ENCODE measurements at regions not wholly inside any gene's neighbourhood (a gene's known extent, or its start where the extent isn't known, plus 50 kb on each side); places are given as distances from the start of the nearest gene placed in this dataset.
A peak's percentile ranks its signal among the peaks of the same experiment; 100 is the strongest.

DNA sequence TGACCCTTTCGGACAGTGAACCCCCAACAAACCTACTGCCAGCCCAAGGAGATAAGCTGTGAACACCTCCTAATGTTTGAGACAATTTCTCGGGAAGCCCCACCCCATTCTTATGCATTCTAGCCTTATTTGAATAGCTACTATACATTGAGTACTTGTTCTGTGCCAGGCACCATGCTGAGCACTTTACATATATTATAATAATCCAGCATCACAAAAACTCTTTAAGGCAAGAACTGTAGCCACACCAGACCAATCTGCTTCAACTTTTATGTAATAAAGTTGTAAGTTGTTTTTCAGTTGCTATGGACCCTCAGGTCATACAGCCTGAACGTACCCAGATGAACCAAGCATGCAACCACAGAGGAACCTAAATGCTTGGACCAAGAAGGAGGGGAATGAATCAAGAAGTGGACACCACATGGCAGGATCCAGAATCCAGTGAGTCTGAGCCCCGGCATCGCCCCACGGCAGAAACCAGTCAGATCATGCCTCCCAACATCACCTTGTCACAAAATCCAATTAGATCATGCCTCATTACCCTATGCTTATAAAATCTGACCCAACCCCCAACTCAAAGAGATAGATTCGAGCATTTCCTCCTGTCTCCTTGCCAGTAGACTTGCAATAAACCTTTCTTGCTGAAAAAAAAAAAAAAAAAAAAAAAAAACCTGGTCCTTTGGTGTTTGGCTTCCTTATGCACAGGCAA is 225.0 kb downstream of the QDPR start:
- DNase-seq = no peak

DNA sequence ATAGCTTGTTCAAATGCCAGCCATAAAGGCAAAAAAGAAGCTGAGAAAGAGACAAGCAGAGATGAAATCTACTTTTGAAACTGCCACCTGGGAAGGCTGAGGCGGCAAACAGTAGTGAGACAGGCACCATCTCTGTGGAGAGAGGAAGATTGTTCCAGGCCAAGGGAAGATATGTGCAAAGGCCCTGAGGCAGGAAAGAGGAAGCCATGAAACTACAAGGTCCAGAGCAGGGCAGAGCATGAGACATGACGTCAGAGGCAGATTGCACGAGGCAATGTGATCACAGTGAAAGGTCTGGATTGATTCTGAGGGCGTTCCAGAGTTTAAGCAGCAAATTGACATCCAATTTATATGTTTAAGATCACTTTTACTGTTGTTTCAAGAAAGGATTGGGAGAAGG is 226.1 kb downstream of the QDPR start:
- DNase-seq = no peak

DNA sequence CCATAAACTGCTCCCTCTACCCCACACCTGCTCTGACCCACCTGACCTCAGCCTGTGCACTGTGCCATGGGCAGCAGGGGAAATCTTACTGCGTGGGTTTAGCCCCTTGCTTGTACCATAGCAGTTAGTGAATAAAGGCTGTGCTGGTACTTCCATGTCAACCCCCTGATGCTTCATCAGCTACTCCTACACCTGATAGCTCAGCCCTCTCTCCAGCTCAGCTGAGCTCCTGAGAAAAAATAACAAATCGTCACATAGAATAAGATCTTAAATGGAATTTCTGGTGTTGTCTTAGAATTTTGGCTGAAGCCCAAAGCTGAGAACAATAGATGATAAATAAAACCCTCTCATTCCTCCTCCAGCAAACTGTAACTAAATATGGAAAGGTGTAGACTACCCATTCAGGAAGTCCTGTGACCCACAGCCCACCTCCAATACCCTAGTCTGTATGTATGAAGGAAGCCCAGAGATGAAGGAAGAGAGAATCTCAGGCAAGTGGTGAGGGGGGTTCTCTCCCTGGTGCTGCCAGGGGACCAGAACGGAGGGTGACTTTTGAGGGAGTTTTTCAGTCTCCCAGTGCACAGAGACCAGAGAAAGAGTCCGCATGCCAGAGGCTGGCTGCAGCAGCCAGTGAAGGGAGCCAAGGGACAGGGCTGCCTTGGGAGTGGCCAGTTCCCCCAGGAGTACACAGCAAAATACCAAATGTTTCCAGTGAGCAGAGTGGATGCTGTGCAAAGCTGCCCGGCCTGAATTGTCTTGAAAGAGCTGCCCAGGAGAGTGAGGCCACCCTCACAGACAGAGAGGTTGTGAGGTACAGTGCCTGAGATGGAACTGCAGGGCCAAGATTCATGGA is 227.3 kb downstream of the QDPR start:
- DNase-seq = no peak

DNA sequence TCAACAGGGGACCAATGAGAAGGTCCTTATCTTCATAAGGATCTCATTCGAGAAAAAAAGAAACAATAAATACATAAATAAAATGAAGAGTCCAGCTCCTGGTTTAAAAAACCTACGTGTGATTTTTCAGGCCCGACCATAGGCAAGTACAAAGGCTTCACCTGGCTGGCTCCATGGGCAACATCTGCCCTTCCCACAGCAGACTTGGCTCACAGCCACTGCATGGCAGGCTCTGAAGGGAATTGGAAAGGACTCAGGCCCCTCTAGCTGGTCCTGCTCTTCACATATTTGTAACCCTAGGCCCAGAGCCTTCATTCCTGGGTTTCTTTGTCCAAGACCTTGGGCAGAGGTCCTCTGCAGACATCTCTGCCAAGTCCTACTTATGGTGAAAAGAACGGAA is 228.1 kb downstream of the QDPR start:
- no peak for DNase-seq

DNA sequence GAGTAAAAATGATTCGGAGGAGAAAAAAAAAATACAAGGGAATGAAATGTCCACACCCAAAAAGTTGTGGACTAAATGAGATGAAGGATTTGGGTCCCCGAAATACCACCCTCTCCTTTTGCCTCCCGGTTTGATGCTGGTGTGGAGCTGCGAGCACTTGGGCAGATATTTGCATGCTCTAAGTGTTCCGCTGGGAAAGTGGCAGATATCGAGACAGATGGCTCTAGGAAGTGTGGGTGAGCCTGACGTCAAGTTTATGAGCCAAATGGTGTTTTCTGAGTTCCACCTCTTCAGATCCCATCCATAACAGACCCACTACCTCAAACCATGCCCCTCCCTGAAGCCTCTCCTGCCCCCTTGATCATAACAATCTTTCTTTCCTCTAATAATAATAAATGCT is 228.6 kb downstream of the QDPR start:
- no peak for DNase-seq

DNA sequence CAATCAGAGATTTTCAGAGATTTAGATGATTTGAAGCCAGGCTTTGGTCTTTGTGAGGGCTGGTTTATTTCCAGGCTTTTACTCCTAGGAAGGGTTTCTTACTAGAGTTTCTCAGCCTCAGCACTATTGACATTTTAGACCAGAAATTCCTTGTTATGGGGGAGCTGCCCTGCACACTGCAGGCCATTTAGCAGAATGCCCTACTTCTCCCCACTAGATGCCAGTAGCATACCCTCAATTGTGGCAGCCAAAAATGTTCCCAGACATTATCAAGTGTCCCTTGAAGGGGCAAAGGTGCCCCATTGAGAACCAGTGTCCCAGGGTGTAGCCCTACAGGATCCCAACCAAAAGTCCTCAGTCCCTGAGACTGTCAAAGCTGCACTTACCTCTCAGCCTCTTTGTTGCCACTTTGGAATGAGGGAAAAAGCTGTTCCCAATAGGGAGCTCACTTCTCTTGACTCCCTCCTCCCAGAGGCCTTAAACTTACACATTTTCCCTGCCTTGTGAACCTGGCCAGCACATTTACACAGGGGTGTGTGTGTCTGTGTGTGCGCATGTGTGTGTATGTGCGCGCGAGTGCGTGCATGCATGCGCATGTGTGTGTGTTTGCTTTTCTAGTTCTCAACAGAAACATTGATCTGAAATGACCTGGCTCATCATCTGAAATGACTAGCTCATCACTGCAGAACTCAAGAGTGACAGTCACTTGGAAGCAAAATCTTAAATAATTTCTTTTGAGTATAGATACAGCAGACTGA is 231.4 kb downstream of the QDPR start:
- DNase-seq = no peak

DNA sequence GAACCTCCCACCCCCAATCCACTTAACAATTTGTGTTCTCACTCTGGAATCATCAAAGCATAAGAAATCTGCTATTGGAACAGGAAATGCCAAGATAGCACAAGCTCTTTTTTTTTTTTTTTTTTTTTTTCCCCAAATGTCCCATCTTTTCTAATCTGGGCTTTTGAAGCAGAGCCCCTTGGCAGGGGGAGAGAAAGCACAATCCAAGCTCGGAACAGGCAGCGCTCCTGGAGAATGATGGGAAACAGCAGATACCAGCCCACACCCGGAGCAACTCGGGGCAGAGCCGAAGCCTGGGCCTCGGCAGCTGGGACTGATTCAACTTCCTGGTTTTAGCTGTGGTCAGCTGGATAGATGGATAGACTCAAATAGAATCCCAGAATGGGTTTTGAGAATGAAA is 235.1 kb downstream of the QDPR start:
- no peak for DNase-seq

DNA sequence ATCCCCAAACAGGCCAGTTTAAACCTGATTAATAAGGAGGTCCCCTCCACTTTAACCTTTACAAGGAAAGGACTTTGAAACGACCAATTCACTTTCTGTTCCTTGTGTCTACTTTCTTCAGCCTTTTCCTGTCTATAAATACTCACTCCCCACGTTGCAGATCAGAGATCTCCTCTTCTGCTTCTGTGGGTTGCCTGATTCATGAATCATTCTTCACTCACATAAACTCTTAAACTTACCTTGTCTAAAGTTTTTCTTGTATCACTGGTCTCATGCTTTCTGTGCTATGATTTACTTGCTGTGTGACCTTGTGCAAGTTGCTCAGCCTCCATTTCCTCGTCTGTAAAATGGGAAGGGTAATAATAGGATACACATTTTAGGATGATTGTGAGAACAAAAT is 236.1 kb downstream of the QDPR start:
- no peak for DNase-seq

DNA sequence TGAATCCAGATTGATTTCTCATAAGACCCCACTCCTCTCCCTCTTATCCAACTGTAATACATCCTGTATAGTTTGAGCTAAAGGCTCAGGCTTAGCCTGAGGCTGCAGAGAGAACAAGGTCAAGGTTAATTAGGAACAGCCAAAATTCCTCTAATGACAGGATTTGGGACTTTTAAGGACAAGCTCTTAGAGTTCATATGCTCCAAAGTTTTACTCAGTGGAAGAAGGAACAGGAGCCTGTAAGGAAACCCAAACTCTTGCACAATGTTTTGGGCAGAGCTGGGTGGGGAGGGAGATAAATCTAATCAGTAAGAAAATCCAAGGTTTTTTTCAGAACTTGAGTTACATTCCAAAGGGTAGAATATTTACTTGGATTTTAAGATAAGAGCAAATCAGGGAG is 238.8 kb downstream of the QDPR start:
- DNase-seq = peak; percentile 9

DNA sequence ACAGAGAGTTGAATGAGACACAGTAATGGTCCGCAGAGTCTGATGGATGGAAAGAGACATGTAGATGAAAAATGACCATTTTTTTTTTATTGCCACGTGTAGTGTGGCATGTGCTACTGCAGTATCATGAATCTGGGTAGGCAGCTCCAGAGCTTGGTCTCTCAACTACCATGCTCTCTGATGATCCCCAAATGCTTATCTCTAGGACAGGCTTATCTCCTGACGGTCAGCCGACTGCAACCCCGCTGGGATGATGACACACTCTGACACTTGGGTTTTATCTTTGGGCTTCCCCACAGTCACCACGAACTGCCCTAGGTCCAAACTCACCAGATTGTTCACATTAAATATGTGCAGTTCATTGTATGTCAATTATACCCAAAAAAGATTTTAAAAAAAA is 239.7 kb downstream of the QDPR start:
- DNase-seq = no peak

DNA sequence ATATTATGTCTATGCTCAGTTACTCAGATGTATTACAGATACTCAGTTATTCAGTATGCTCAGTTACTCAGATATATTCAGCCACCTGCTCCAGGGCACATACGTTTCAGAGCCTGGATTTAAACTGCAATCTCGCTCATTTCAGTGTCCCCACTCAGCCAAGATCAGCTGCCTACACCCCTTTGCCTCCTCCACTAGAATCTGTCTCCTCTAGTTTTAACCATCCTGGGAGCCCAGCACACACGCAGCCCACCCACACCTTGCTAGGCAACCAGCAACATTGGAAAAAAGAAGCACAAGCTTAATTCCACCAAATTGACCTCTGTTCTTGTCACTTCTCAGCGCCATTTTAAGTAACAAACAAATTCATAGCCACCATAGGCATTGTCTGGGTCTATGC is 246.2 kb downstream of the QDPR start:
- no peak for DNase-seq

DNA sequence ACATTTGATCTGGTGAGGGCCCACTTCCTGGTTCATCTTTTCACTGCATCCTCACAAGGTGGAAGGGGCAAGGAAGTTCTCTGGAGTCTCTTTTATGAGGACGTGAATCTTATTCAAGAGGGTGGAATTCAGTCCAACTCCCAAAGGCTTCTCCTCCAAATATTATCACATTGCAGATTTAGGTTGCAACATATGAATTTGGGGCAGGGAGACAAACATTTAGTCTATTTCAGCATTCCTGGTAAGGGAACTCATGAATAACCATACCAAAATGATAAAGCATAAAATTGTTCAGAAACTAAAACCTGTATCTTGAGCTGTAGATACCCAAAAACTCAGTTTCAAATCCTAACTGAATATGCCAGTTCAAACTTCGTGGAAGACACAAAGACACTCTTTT is 246.8 kb downstream of the QDPR start:
- no peak for DNase-seq

DNA sequence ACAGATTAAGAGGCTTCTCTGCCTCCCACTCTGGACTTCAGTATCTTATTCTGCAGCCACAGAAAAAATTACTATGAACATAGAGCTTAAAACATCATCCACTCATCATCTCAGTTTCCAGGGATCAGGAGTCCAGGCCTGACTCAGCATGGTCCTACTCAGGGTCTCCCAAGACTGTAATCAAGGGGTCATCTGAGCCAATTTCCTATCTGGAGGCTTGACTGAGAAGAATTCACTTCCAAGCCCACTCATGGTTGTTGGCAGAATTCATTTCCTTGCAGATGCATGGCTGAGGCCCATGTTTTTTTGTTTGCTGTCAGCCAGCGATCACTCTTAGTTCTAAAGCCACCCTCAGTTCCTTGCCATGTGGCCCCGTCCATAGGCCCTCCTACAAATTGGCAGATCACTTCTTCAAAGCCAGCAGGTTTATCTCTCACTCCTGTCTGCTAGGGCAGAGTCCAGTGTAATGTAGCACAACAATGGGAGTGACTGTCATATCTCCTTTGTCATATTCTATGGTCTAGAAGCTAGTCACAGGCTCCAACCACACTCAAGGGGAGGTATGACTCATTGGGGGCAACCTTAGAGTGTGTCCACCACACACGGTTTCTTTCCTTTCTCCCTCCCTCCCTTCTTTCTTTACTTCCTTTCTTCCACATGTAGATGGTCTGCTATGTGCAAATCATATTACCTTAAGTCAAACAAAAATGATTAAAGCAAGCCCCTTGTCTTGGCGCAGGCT is 251.6 kb downstream of the QDPR start:
- no peak for DNase-seq

DNA sequence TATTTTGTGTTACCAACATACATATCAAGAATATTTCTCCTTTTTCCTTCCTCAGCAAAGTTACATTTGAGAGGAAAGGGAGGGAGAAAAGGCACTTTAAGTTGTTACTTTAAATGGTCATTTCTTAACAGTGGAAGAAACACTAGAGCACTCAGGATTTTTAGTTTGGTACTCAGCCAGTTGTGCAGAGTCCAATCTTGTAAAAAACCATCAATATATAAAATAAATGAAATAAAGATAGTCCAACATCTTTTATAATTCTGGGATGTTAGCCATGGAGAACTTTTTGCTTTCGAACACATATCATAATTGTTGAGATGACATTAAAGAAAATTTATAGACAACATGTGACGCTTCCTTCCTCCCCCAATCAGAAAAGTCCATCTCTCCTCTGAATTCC is 253.8 kb downstream of the QDPR start:
- no peak for DNase-seq

DNA sequence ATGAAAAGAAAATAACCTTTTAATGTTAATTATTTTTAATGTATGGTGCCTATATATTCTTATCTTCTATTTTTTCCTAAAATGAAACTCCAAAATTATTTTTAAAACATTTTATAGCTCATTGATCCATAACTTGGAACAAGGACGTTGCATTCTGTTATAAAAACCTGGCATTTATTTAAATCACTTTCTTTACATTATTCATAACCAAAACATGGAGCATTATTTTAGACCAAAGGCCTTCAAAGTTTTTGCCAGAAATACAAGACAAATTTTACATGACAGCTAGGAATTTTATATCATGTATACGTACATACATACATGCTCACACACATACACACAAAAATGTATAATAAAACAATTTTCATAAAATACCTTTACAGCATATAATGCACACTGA is 259.8 kb downstream of the QDPR start:
- no peak for DNase-seq

DNA sequence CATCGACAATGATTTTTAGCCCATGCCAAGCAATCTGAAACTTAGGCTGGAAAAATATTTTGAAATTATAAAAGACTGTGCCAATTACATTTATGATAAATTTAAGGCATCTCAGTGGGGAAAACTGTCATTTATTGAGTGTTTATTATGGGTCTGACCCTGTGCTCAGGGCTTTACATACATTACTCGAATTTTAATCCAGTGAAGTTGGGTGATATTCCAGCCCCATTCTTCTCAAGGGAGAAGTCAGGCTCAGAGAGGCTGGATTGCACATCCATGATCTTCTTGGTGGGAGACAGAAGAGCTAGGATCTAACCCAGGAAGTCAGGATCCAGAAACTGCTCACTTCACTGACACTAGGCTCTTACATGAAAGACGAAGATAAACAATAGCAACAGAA is 260.8 kb downstream of the QDPR start:
- no peak for DNase-seq

DNA sequence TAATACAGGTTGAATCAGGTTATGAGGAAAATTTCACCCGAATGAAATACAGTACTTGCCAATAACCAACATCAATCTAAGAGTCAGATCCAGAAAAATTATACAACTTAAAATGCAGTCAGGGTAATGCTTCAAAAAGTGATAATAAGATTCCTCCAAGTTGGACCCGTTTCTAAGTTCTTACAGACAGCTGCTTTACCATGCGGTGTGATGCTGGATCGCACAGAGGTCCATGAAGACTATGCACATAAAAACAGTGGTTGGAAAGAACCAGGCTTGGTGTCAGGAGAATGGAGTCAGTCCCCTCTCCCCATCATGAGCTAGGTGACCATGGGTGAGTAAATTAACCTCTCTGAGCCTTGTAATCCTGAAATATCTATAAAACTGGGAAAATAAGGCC is 261.3 kb downstream of the QDPR start:
- DNase-seq = no peak

DNA sequence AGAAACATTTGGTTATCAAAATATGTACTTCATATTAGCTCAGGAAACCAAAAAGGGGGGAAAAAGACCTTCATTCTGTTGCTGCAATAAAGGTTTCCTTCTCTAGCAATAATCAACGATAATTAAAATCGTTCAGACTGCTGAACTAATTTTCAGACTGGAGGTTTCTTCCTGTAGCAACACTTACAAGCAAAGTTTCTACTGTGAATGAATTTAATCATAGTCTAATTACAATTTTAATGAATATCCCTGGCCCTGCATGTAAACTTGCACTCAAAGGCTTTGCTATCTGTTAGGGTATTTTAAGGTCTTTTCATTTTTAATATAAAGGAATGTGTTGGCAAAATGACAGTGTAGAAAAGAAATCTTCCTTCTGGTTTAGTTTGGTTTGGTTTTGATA is 265.2 kb downstream of the QDPR start:
- no peak for DNase-seq

DNA sequence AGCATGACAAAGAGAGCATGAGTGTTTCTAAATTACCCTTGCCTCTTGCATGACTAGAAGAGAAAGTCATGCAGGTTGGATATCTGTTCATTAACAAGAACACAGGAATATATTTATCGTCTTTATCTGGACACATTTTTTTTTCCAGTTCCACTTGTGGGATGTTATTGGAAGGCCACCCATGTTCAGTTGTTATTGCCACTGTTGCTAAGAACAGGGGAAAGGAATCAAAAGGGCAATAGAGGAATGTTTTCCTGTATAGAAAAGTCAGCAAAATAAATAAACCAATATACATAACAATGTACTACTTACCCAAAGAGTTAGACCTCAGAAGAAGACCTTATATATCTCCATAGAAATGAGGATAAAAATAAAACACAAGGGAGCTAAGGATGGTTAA is 270.1 kb downstream of the QDPR start:
- DNase-seq = no peak

DNA sequence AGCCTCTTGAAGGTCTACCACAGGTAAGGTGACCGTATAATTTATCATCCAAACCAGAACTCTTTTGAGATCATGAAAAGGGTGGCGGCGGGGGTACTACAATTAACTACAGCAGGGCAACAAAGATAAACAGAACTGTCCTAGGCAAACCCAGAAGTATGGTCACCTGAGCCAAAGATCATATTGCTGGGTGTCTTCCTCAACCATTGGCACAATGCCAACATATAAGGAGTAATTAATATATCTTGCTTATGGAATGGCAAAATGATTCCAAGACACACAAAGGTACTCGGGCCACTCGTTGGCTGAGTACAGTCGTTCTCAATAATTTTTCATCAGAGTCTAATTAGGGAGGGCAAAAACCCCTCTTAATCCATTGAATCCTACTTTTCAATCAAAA is 273.3 kb downstream of the QDPR start:
- DNase-seq = no peak

DNA sequence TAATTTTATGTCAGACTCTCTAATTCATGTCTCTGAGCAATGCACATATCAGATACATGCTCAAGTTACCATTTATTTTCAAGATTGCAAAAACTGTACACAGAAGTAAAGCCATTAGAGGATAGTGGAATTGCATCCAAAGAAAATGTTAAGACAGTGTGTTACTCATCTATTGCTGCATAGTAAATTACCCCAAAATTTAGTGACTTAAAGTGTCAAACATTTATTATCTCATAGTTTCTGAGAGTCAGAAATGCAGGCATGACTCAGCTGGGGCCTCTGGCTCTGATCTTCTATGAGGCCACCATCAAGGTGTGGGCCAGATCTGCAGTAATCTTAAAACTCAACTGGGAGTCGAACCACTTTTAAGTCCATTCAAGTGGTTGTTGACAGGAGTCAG is 275.2 kb downstream of the QDPR start:
- peak; percentile 7 for DNase-seq

DNA sequence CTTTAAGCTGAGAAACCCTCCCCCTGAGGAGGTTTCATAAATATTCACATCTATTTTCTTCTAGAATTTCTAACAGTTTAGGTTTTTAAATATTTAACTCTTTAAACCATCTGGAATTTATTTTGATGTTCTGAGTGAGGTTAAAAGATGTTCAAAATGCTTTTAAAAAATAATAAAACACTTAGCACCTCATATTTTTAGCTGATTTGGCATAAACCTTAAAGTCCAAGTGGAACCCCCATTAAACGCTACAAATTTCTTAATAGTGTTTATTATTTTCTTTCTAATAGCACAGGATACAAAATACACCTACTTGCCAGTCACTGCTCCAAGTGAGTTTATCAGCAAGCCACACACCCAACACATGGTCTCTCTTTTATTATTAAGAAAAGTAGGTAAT is 277.2 kb downstream of the QDPR start:
- DNase-seq = no peak

DNA sequence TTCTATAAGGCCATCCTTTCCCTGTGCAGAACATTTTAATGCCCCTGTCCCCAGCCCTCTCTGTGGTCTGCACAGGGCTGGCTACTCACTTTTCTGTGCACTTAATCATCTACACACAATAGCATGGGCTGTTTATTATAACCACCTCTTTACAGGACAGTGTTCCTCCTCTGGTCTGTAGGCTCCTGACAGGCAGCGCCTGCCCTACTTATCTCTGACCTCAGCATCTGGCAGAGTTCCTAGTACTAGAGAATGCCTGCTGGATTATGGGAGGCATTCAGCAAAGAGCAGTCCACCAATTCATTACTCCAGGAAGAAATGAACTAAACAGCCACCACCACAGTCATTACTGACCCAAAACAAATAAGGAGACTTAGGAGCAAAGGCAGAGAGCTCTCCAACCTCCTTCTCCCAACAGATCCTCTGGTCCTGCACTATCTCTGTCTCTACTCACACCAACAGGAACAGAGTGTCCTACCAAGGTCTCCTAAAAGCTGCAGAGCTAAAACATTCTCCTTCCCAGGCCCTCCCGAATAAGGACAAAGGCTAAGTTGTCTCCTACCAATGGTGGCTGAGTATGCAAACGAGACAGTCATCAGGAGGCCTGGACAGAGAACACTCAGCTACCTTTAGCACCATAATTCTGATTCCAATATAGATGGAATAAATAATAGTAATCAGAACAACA is 279.2 kb downstream of the QDPR start:
- DNase-seq = peak; percentile 81
